Tibial nerve (tissue), 3 donors: ENCODE measurements at regions not wholly inside any gene's neighbourhood (a gene's known extent, or its start where the extent isn't known, plus 50 kb on each side); places are given as distances from the start of the nearest gene placed in this dataset.

Source experiments
- POLR2A ChIP-seq, 2 donors: fragments of 450-650 bp; IDR thresholded peaks; one replicate each; pipeline ENCODE4 v1.6.1; 2017; ENCODE audit warnings: antibody characterized with exemption in 2 of 2, mild to moderate bottlenecking in 2 of 2, moderate library complexity in 2 of 2
- TF ChIP-seq, protein P1 (sequence below), 5 experiments: fragments of 200-600 bp in 3 of 5; fragments of 450-650 bp in 2 of 5; sonication (generic) in 3 of 5; IDR thresholded peaks; one replicate each; pipeline ENCODE4 v1.5.1; 2016 to 2019; ENCODE audit warnings: antibody characterized with exemption in 5 of 5, mild to moderate bottlenecking in 3 of 5, moderate library complexity in 2 of 5

GRCh38 chr16:51355875-51356274 lies 204.8 kb upstream of the SALL1 start:
- TF ChIP-seq, protein P1, sequence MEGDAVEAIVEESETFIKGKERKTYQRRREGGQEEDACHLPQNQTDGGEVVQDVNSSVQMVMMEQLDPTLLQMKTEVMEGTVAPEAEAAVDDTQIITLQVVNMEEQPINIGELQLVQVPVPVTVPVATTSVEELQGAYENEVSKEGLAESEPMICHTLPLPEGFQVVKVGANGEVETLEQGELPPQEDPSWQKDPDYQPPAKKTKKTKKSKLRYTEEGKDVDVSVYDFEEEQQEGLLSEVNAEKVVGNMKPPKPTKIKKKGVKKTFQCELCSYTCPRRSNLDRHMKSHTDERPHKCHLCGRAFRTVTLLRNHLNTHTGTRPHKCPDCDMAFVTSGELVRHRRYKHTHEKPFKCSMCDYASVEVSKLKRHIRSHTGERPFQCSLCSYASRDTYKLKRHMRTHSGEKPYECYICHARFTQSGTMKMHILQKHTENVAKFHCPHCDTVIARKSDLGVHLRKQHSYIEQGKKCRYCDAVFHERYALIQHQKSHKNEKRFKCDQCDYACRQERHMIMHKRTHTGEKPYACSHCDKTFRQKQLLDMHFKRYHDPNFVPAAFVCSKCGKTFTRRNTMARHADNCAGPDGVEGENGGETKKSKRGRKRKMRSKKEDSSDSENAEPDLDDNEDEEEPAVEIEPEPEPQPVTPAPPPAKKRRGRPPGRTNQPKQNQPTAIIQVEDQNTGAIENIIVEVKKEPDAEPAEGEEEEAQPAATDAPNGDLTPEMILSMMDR (IDR thresholded peaks at IDR 0.05), result no peak
- TF ChIP-seq POLR2A (IDR thresholded peaks at IDR 0.05), result no peak
